CD14-positive monocyte (primary cell): ENCODE measurements at regions not wholly inside any gene's neighbourhood (a gene's known extent, or its start where the extent isn't known, plus 50 kb on each side); places are given as distances from the start of the nearest gene placed in this dataset.

Experiments
- DNase-seq, 3 donors: peaks; one replicate each; pipeline ENCODE4 v3.0.0-alpha.2; 2011 to 2022
- H2AFZ ChIP-seq: 2 replicates; pipeline ENCODE4 v1.6.0; 2012; ENCODE audit warnings: mild to moderate bottlenecking, low read depth, low read length, inconsistent platforms; ENCODE audit not compliant: insufficient read depth, poor library complexity, severe bottlenecking
- H3K27ac ChIP-seq, 2 donors: 1 replicate in 1 of 2; 2 replicates in 1 of 2; pipeline ENCODE4 v1.5.1; 2012 to 2013; ENCODE audit warnings: low read length in 2 of 2, control low read depth in 1 of 2, inconsistent platforms in 1 of 2, low read depth in 1 of 2, mild to moderate bottlenecking in 1 of 2
- H3K27me3 ChIP-seq, 2 donors: one replicate each; pipeline versions ENCODE4 v1.6.0 to v1.6.1; 2011 to 2013; ENCODE audit warnings: low read length in 2 of 2; ENCODE audit not compliant: control insufficient read depth in 2 of 2, insufficient read depth in 2 of 2
- H3K36me3 ChIP-seq, 2 donors: replicated peaks in 1 of 2; 1 replicate in 1 of 2; 2 replicates in 1 of 2; pipeline versions ENCODE4 v1.5.1 to v1.6.1; 2012 to 2013; ENCODE audit warnings: low read length in 2 of 2, control low read depth in 1 of 2, inconsistent platforms in 1 of 2, mild to moderate bottlenecking in 1 of 2; ENCODE audit not compliant: insufficient read depth in 2 of 2, control insufficient read depth in 1 of 2
- H3K4me1 ChIP-seq, 2 donors: 1 replicate in 1 of 2; 2 replicates in 1 of 2; pipeline versions ENCODE4 v1.5.1 to v1.6.1; 2012 to 2013; ENCODE audit warnings: low read length in 2 of 2, control low read depth in 1 of 2, inconsistent platforms in 1 of 2, mild to moderate bottlenecking in 1 of 2, moderate library complexity in 1 of 2; ENCODE audit not compliant: insufficient read depth in 2 of 2, control insufficient read depth in 1 of 2
- H3K4me2 ChIP-seq: replicated peaks from 2 replicates; pipeline ENCODE3; 2012; ENCODE audit warnings: low read length, moderate library complexity, mild to moderate bottlenecking; ENCODE audit not compliant: poor library complexity, severe bottlenecking; ENCODE audit errors: extremely low read depth
- H3K4me3 ChIP-seq, 3 experiments: fragments of 200-600 bp in 1 of 3; sonication (generic) in 1 of 3; replicated peaks in 1 of 3; 1 replicate in 2 of 3; 2 replicates in 1 of 3; pipeline ENCODE4 v1.5.1; 2011 to 2013; ENCODE audit warnings: low read length in 3 of 3, mild to moderate bottlenecking in 3 of 3, control low read depth in 2 of 3, low read depth in 2 of 3, inconsistent platforms in 1 of 3, moderate library complexity in 1 of 3
- H3K79me2 ChIP-seq: 2 replicates; pipeline ENCODE4 v1.6.0; 2012; ENCODE audit warnings: mild to moderate bottlenecking, control low read depth, inconsistent platforms, low read length, moderate library complexity; ENCODE audit not compliant: insufficient read depth
- H3K9ac ChIP-seq: 2 replicates; pipeline ENCODE4 v1.6.0; 2017; ENCODE audit warnings: low read length, mild to moderate bottlenecking; ENCODE audit not compliant: insufficient read depth, poor library complexity, severe bottlenecking
- H3K9me3 ChIP-seq, 2 donors: replicated peaks in 1 of 2; 1 replicate in 1 of 2; 2 replicates in 1 of 2; pipeline versions ENCODE4 v1.5.1 to v1.6.1; 2012 to 2013; ENCODE audit warnings: low read length in 2 of 2, control low read depth in 1 of 2; ENCODE audit not compliant: control insufficient read depth in 1 of 2, insufficient read depth in 1 of 2
- H4K20me1 ChIP-seq: 2 replicates; pipeline ENCODE4 v1.6.0; 2012; ENCODE audit warnings: mild to moderate bottlenecking, low read length, control low read depth, moderate library complexity; ENCODE audit not compliant: insufficient read depth
- H3K27ac Mint-ChIP-seq, 7 donors: one replicate each; pipeline ENCODE4 v1.8.0; 2020; ENCODE audit warnings: mild to moderate bottlenecking in 7 of 7, mixed read lengths in 7 of 7, moderate library complexity in 6 of 7, inconsistent platforms in 2 of 7
- H3K27me3 Mint-ChIP-seq, 3 donors: one replicate each; pipeline ENCODE4 v1.8.0; 2021 to 2022; ENCODE audit warnings: low read depth in 3 of 3, mild to moderate bottlenecking in 3 of 3, mixed read lengths in 3 of 3, moderate library complexity in 3 of 3, inconsistent platforms in 1 of 3
- H3K36me3 Mint-ChIP-seq, 2 donors: one replicate each; pipeline ENCODE4 v1.8.0; 2020; ENCODE audit warnings: mixed read lengths in 2 of 2, inconsistent platforms in 1 of 2, mild to moderate bottlenecking in 1 of 2
- H3K4me1 Mint-ChIP-seq: one replicate; pipeline ENCODE4 v1.8.0; 2020; ENCODE audit warnings: mild to moderate bottlenecking, mixed read lengths
- H3K4me3 Mint-ChIP-seq, 2 donors: one replicate each; pipeline ENCODE4 v1.8.0; 2020; ENCODE audit warnings: mild to moderate bottlenecking in 2 of 2, mixed read lengths in 2 of 2, moderate library complexity in 1 of 2
- H3K9me3 Mint-ChIP-seq, 7 donors: one replicate each; pipeline ENCODE4 v1.8.0; 2020 to 2022; ENCODE audit warnings: mixed read lengths in 7 of 7, mild to moderate bottlenecking in 6 of 7, moderate library complexity in 6 of 7, inconsistent platforms in 2 of 7
- CTCF ChIP-seq: fragments of 200-600 bp; IDR thresholded peaks from one replicate; pipeline ENCODE4 v1.8.0; 2022; ENCODE audit warnings: antibody characterized with exemption, mild to moderate bottlenecking
- WGBS: methylation state at CpG from one replicate; pipeline ENCODE4 v1.1.5; 2013; ENCODE audit warnings: missing lambda C conversion rate; ENCODE audit not compliant: insufficient coverage; 5-methylcytosine and 5-hydroxymethylcytosine counted together
- intact Hi-C, 2 donors: fragments of 100-400 bp; cut with micrococcal nuclease; formaldehyde crosslinking; loops; one replicate each; pipeline versions ENCODE4 v1.15.0 to v1.15.1; 2023

GRCh38 chr11:26790738-26791137 lies 68.9 kb upstream of the SLC5A12 start:
- peaks cover 0 to 5% (median 3%) of the 10 kb centered on the region in 7 donors for H3K9me3 Mint-ChIP-seq
- H3K4me2 ChIP-seq = no peak overlapping the region
- H3K36me3 Mint-ChIP-seq = no peaks in the 10 kb centered on the region
- no peaks in the 10 kb centered on the region for H3K79me2 ChIP-seq
- H3K4me1 ChIP-seq = no peaks in the 10 kb centered on the region
- H3K27me3 Mint-ChIP-seq = no peaks in the 10 kb centered on the region
- no peak overlapping the region for H3K9ac ChIP-seq
- no peaks in the 10 kb centered on the region for H4K20me1 ChIP-seq
- H3K4me3 ChIP-seq = no peak overlapping the region
- intact Hi-C loops = no loop called here
- H3K27me3 ChIP-seq = no peaks in the 10 kb centered on the region
- TF ChIP-seq CTCF = no peak
- 75% methylated on average over 2 of the region's 3 CpGs for WGBS
- no peaks in the 10 kb centered on the region for H3K4me1 Mint-ChIP-seq
- no peak overlapping the region for H2AFZ ChIP-seq
- no peak overlapping the region for H3K27ac ChIP-seq
- H3K4me3 Mint-ChIP-seq = no peak overlapping the region
- peaks cover 0 to 3% of the 10 kb centered on the region in 2 donors for H3K9me3 ChIP-seq
- H3K27ac Mint-ChIP-seq = no peak overlapping the region
- DNase-seq = no peak
- no peaks in the 10 kb centered on the region for H3K36me3 ChIP-seq

- H3K4me1 ChIP-seq = no peaks in the 10 kb centered on the region
- H3K79me2 ChIP-seq = no peaks in the 10 kb centered on the region
- no peak overlapping the region for H3K4me2 ChIP-seq
- Mint-ChIP-seq H3K36me3 (no peaks in the 10 kb centered on the region), H3K4me3 (no peak overlapping the region), H3K27ac (no peak overlapping the region), H3K4me1 (no peaks in the 10 kb centered on the region), H3K9me3 (peaks cover 0 to 5% (median 2%) of the 10 kb centered on the region in 7 donors), H3K27me3 (no peaks in the 10 kb centered on the region)
- no peak overlapping the region for H3K9ac ChIP-seq
- no peaks in the 10 kb centered on the region for H3K36me3 ChIP-seq
- no peak overlapping the region for H3K27ac ChIP-seq
- no peak for DNase-seq
- H3K27me3 ChIP-seq = no peaks in the 10 kb centered on the region
- no peaks in the 10 kb centered on the region for H4K20me1 ChIP-seq
- no peak overlapping the region for H3K4me3 ChIP-seq
- intact Hi-C loops = no loop called here
- TF ChIP-seq CTCF = no peak
- H2AFZ ChIP-seq = no peak overlapping the region
- H3K9me3 ChIP-seq = no peaks in the 10 kb centered on the region
Measured at GRCh38 chr11:26792941-26793340, 71.1 kb upstream of the SLC5A12 start.
